A673 (cell line): ENCODE measurements at regions not wholly inside any gene's neighbourhood (a gene's known extent, or its start where the extent isn't known, plus 50 kb on each side); places are given as distances from the start of the nearest gene placed in this dataset.

Source experiments
- BruUV-seq: library from RNA; stranded (reverse); fragments of 400-500 nt; replicated peaks from 2 replicates; lab custom pipeline; 2021; lab: Mats Ljungman, UMichigan
- CTCF ChIA-PET: fragments of 300-600 bp; sonication (Branson Sonifier 250); formaldehyde crosslinking; loops from one replicate; lab custom pipeline; 2022; ENCODE audit warnings: antibody characterized with exemption; lab: Charles Lee
- POLR2A ChIA-PET: fragments of 300-600 bp; sonication (Branson Sonifier 250); formaldehyde crosslinking; loops from one replicate; lab custom pipeline; 2022; ENCODE audit warnings: antibody characterized with exemption; ENCODE audit not compliant: low non-redundant PET; lab: Charles Lee
- DNase-seq: peaks from one replicate; pipeline ENCODE4 v3.0.0-alpha.2; 2015; ENCODE audit warnings: low spot score
- H3K27ac ChIP-seq: fragments of 200-600 bp; sonication (generic); 2 replicates; pipeline ENCODE4 v1.5.1; 2016; ENCODE audit warnings: mixed run types, low read depth, mild to moderate bottlenecking, mixed read lengths, antibody characterized with exemption, low read length; ENCODE audit not compliant: poor library complexity, severe bottlenecking
- H3K27me3 ChIP-seq: fragments of 200-600 bp; sonication (generic); replicated peaks from 2 replicates; pipeline ENCODE4 v1.6.1; 2017; ENCODE audit warnings: mixed run types, low read depth, mild to moderate bottlenecking, mixed read lengths, antibody characterized with exemption, low read length; ENCODE audit not compliant: insufficient read depth, poor library complexity
- H3K36me3 ChIP-seq: fragments of 200-600 bp; sonication (generic); 2 replicates; pipeline ENCODE4 v1.6.1; 2016; ENCODE audit warnings: mixed run types, mild to moderate bottlenecking, mixed read lengths, antibody characterized with exemption, low read length; ENCODE audit not compliant: insufficient read depth, poor library complexity, severe bottlenecking
- H3K4me1 ChIP-seq: fragments of 200-600 bp; sonication (generic); 2 replicates; pipeline ENCODE4 v1.6.1; 2017; ENCODE audit warnings: mixed run types, mild to moderate bottlenecking, mixed read lengths, antibody characterized with exemption, low read length; ENCODE audit not compliant: insufficient read depth, poor library complexity, severe bottlenecking
- H3K4me3 ChIP-seq: fragments of 200-600 bp; sonication (generic); 2 replicates; pipeline ENCODE4 v1.5.1; 2016; ENCODE audit warnings: low read depth, mixed run types, mild to moderate bottlenecking, mixed read lengths, low read length; ENCODE audit not compliant: poor library complexity, severe bottlenecking
- H3K9me3 ChIP-seq: fragments of 200-600 bp; sonication (generic); 2 replicates; pipeline ENCODE4 v1.6.1; 2016; ENCODE audit warnings: mixed run types, low read depth, mild to moderate bottlenecking, mixed read lengths, antibody characterized with exemption, low read length; ENCODE audit not compliant: poor library complexity, severe bottlenecking
- EZH2 ChIP-seq: fragments of 200-600 bp; sonication (generic); IDR thresholded peaks from 2 replicates; pipeline ENCODE4 v1.6.1; 2017; ENCODE audit warnings: borderline replicate concordance, low read depth, mild to moderate bottlenecking, mixed read lengths, antibody characterized with exemption, low read length; ENCODE audit not compliant: poor library complexity, severe bottlenecking
- intact Hi-C: fragments of 100-400 bp; cut with micrococcal nuclease; formaldehyde crosslinking; loops from one replicate; pipeline ENCODE4 v1.10.0; 2022; ENCODE audit not compliant: unreplicated experiment
- TF ChIP-seq, protein P1 (sequence below): fragments of 300-800, 200-600 bp; sonication (generic); conservative IDR thresholded peaks from 2 replicates; pipeline ENCODE4 v1.5.1; 2017; ENCODE audit warnings: low read depth, mild to moderate bottlenecking, antibody characterized with exemption, low read length, moderate library complexity, mixed read lengths

DNA sequence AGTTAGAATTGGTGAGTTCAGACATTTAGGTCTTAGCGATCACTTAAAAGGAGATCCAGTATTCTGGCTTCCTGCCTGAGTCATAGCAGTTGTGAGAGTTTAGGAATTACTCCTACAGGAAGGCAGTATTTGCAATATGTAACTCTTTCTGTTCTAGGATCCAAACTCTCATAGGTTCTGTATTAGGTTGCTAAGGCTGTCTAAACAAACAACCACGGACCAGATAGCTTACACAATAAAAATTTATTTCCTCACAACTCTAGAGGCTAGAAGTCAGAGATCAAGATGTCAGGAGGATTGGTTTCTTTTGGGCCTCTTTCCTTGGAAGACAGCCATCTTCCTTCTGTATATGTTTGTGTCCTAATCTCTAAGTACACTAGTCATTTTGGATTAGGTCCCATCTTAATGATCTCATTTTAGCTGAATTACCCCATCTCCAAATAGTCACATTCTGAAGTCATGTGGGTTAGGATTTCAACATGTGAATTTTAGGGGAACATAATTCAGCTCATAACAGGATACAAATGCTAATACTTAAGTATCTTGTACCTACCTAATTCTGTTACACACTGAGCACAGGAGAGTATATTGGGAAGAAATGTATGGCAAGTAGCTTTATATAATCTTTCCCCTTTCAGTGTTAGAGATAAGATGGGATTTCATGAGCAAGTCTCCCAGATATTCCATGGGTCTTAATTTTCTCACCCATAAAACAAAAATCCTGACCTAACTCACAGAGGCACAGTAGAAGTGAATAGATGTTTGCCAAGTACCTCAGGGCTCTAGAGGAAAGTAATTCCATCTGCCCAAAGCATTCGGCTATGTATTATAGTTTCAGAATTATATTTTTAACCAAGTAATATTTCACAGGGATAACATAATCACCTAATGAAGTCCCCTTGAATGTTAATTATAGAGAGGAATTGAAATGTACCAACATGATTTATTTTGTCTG, 144.4 kb downstream of the PTBP2 start:
- CTCF ChIA-PET: no interaction called here

DNA sequence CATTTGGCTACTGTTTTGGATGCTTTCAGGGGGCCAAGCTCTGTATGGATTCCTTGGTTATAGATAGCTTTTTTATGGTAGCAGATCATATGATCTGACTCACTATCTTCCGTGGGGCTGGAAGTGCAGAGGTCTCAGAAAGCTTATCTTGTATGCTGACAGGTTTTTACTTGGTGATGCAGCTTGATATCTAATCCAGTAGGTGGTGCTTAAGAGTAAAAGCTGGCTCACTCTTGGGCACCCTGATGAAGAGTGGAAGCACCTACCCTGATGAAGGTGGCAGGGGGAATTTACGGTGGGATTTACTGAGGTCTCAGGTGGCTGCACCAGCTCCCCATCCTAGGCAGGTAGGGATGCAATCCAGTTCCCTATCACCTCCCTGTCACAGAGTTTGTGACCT, 151.2 kb downstream of the PTBP2 start:
- DNase-seq: no peak
- ChIA-PET CTCF (no interaction called here), POLR2A (no interaction called here)
- peaks cover 15% of the 10 kb centered on the region for H3K9me3 ChIP-seq
- no peaks in the 10 kb centered on the region for H3K27me3 ChIP-seq
- intact Hi-C loops: no loop called here
- TF ChIP-seq, protein P1, sequence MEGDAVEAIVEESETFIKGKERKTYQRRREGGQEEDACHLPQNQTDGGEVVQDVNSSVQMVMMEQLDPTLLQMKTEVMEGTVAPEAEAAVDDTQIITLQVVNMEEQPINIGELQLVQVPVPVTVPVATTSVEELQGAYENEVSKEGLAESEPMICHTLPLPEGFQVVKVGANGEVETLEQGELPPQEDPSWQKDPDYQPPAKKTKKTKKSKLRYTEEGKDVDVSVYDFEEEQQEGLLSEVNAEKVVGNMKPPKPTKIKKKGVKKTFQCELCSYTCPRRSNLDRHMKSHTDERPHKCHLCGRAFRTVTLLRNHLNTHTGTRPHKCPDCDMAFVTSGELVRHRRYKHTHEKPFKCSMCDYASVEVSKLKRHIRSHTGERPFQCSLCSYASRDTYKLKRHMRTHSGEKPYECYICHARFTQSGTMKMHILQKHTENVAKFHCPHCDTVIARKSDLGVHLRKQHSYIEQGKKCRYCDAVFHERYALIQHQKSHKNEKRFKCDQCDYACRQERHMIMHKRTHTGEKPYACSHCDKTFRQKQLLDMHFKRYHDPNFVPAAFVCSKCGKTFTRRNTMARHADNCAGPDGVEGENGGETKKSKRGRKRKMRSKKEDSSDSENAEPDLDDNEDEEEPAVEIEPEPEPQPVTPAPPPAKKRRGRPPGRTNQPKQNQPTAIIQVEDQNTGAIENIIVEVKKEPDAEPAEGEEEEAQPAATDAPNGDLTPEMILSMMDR: 0 out of 2 replicates have a peak, but pooled peaks have one; percentile 16
- no peak for TF ChIP-seq EZH2
- no peaks in the 10 kb centered on the region for H3K4me1 ChIP-seq
- H3K4me3 ChIP-seq: no peak overlapping the region
- H3K27ac ChIP-seq: no peak overlapping the region
- no TSS peak for BruUV-seq
- H3K36me3 ChIP-seq: no peaks in the 10 kb centered on the region

More for the DNA sequence above, 144.4 kb downstream of the PTBP2 start:
- no peak overlapping the region for H3K4me3 ChIP-seq
- TF ChIP-seq EZH2: no peak
- TF ChIP-seq, protein P1: no peak
- peaks cover 10% of the 10 kb centered on the region for H3K4me1 ChIP-seq
- BruUV-seq: no TSS peak
- H3K27ac ChIP-seq: no peak overlapping the region
- intact Hi-C loops: no loop called here
- H3K27me3 ChIP-seq: no peaks in the 10 kb centered on the region
- no peaks in the 10 kb centered on the region for H3K36me3 ChIP-seq
- DNase-seq: peak; percentile 52
- POLR2A ChIA-PET: no interaction called here
- no peaks in the 10 kb centered on the region for H3K9me3 ChIP-seq

DNA sequence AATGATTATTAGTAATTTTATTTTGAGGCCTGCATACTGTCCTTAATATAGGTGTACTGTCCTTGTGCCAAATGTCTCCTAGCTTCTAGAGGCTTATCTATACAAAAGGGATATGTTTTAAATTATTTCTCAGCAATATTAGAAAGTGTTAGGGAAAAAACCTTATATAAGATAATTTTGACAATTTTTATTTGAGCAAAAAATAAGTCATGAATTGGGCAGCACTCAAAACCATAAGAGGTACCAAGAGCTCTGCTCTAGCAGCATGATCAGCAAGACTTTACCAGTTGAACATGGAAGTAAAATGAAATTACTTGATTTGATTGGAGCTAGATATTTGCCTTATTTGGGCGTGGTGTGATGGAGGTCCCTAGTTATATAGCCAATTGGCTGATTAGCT, 157.1 kb downstream of the PTBP2 start:
- DNase-seq: no peak
- H3K27ac ChIP-seq: no peak overlapping the region
- BruUV-seq: no TSS peak
- H3K4me3 ChIP-seq: no peak overlapping the region
- no peaks in the 10 kb centered on the region for H3K36me3 ChIP-seq
- TF ChIP-seq, protein P1: no peak
- TF ChIP-seq EZH2: no peak
- no peaks in the 10 kb centered on the region for H3K27me3 ChIP-seq
- no peaks in the 10 kb centered on the region for H3K9me3 ChIP-seq
- intact Hi-C loops: no loop called here
- ChIA-PET POLR2A (no interaction called here), CTCF (no interaction called here)
- H3K4me1 ChIP-seq: no peaks in the 10 kb centered on the region
